ENCODE measurements at regions not wholly inside any gene's neighbourhood (a gene's known extent, or its start where the extent isn't known, plus 50 kb on each side); places are given as distances from the start of the nearest gene placed in this dataset.

- DNase-seq, result no peak
Observed at GRCh38 chr10:130776724-130777123, 534.8 kb downstream of the TCERG1L start.

DNA sequence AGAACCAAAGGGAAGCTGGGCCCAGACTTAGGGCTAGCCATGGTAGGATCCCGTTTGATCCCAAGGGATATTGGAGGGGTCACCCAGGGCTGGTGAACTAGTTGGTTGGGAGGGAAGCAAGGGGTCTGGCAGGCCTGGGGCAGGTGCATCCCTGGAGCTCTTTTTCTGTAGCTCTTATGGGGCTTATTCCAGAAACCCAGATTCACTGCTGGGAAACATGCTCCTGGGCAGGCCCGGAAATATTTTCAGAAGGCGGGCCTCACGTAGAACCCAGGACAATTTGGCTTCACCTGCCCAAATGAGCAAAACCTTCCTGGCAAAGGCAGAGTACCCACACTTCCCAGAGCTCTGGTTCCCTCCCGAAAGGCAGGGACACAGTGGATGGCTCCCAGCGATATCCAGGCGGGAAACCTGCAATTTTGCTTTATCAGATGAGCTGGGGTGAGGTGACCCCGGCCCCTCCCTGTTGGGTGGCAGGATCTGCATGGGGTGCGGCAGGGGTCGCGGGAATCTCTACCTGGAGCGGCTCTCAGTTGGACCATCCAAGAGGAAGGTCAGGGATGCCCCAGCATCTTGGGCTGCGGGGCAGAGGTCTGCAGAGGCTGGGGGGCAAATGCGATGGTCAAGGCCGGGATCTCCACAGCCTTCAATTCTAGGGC is 533.9 kb downstream of the TCERG1L start:
- no peak for DNase-seq

GRCh38 chr10:130778166-130778545 is 533.4 kb downstream of the TCERG1L start:
- no peak for DNase-seq

DNA sequence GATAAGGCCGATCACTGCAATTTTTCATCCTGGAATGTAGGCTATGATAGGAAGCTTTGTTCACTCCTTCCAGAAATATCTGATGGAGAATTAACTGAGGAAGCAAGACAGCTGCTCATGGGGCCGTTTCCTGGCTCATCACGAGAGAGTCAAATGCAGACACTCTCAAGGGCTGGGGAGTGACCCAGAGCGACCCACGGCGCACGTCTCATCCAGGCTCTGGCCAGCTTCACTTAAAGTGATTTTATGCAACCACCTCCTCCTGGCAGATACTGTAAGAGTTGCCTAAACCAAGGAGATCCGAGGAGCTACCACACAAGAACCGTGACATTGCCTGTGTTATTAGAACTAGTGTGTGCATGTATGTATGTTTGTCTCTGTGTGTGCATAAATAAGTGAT is 530.8 kb downstream of the TCERG1L start:
- no peak for DNase-seq

- DNase-seq, result no peak
Observed at GRCh38 chr10:130781206-130781605, 530.3 kb downstream of the TCERG1L start.

GRCh38 chr10:130781623-130782022 is 529.9 kb downstream of the TCERG1L start:
- no peak for DNase-seq

- no peak for DNase-seq
Observed at GRCh38 chr10:130782467-130782866, 529.1 kb downstream of the TCERG1L start.

- no peak for DNase-seq
Observed at GRCh38 chr10:130784326-130784725, 527.2 kb downstream of the TCERG1L start.

GRCh38 chr10:130786365-130786966 is 525.1 kb downstream of the TCERG1L start:
- no peak for DNase-seq

GRCh38 chr10:130787243-130787642 is 524.3 kb downstream of the TCERG1L start:
- DNase-seq, result no peak

DNA sequence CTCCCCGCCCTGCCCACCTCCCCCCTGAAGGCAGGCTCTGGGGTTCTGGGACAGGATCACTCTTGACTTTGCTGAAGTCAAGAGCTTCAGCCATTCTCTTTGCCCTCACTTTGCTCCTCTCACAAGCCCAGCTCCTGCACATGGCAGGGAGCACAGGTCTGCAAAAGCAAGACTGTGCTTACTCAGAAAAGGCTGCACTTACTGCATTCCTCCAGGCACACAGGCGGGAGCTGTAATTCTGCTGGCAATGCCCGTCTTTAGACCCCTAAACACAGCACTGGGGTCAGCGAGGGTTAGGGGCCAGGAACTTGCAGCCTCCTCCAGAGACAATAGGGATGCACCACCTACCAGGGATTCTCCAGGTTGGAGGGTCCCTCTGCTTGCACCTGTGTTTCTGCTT is 523.7 kb downstream of the TCERG1L start:
- no peak for DNase-seq

DNA sequence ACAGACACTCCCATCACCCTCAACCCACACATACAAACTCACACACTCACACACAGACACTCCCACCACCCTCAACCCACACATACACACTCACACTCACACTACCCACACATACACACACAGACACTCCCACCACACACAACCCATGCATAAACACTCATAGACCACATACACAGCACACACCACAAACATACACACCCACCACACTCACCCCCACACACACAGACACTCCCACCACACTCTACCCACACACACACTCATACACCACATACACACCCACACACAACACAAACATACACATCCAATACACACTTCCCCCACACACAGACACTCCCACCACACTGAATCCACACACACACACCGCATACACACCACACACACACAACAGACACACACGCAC is 521.2 kb downstream of the TCERG1L start:
- DNase-seq, result no peak

DNA sequence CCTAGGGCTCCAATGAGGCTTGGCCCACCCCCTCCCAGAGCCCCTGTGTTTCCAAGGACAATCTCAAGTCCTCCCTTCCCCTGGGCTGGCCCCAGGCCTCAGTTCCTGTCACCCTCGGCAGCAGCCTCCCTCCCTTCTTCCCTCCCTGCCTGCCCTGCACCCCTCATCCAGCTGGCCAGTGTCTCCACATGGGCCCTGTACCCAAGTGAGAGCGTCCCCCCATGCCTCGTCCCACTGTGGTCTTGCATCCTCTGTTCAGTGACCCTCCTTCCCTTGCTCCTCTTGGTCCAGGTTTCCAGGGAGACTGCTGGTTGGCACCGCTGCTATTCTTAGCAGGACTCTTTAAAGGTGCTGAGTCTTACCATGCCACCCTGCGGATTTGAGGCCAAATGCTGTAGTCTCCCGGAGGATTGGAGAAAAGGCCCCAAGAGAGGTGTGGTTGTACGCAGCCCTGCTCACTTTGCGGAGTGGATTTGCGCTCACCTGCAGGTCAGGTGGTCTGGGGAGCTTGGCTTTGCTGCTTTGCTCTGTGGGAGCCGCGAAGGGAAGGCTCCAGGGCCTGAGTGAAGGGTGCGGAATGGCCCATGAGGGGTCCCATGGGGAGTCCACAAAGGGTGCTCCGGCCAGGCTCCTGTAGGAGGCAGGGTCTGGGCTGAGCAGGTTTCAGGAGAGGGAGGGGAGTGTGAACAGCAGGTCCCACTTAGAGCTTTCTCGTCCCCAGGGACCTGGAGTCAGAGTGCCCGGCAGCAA is 519.2 kb downstream of the TCERG1L start:
- DNase-seq, result no peak

DNA sequence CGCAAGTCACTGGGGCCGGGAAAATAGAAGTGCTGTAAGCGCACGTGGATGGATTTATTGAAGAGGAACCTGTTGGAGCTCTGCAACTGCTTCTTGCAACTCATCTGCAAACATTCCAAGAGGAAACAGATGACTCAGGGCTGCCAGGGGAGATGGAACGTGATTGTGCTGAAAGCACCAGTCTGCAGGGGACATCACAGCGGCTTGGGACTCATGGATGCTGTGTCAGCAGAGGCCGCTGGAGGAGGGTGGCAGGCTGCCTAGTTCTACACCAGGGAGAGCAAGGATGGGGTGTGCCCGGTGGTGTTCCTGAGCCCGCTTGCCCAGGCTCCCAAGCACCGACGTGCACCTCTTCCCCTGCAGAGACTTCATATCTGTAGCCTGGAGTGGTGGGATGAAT is 515.7 kb downstream of the TCERG1L start:
- no peak for DNase-seq

DNA sequence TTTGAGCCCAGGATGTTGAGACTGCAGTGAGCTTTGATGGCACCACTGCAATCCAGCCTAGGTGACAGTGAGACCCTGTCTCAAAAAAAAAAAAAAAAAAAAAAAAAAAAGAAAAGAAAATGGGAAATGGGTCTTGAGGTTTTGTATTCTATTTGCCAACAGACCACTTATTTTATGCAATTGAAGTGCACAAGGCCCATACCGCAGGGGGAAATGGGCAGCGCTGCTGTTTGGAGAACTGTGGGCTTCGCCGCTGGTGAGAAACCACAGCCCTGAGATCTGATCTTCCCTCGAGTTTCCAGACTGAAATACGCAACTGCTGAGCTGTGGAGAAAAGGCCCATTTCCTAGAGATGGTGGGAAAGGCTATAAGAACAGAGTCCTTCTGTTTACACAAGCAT is 512.0 kb downstream of the TCERG1L start:
- no peak for DNase-seq

GRCh38 chr10:130800281-130800680 is 511.2 kb downstream of the TCERG1L start:
- DNase-seq, result no peak

- DNase-seq, result no peak
Observed at GRCh38 chr10:130801276-130801675, 510.2 kb downstream of the TCERG1L start.

GRCh38 chr10:130801784-130802183 is 509.7 kb downstream of the TCERG1L start:
- DNase-seq, result no peak

DNA sequence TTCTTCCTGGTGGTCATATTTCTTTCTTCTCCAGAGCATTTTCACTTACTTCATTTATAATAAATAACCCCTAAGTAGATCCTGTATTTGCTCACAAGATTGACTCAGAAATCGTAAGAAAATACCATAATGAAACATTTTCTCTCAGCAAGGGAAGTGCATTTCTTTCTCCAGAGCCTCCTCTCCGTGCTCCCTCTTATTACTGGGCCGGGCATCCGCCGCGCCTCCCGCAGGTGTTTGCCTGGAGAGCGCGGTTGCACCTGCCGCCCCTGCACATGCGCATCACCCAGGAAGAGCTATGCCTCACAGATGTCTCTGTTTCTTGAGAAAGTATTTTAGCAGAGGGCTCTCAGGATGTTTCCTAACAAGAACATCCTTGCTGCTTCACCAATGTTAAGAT is 509.2 kb downstream of the TCERG1L start:
- no peak for DNase-seq

DNA sequence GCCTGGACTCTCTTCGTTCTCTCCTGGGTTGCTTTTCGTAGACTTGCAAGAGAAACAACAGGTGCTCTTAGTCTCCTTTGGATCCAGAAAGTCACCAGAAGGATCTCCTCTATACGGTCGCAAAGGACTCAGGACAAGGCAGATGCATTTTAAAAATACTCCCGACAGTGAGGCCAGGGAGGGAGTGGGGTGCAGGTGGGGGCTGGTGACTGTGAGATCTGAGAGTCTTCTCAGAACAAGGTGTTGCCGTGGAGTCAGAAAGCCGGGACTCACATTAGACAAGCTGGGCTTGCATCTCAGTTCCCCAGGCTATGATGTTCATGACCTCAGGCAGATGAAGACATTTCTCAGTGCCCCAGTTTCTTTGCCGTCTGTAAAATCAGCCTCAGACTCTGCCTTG is 507.2 kb downstream of the TCERG1L start:
- DNase-seq, result no peak

- no peak for DNase-seq
Observed at GRCh38 chr10:130804778-130805634, 506.5 kb downstream of the TCERG1L start.

- DNase-seq, result no peak
Observed at GRCh38 chr10:130805635-130806030, 505.9 kb downstream of the TCERG1L start.

DNA sequence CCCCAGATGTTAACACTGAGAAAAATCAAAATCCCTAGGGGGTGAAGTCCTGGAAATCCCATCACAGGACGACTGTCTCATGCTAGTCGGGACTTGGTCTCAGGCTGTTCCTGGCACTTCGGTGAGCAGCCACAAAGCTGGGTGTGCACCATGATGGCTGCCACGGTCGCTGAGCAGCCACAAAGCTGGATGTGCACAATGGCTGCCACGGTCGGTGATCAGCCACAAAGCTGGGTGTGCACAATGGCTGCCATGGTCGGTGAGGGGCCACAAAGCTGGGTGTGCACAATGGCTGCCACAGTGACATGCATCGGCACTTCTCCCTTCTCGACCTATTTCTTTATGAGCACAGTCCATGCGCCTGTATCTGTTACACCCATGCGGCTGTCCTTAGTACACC is 505.1 kb downstream of the TCERG1L start:
- no peak for DNase-seq

All from retina (tissue), 1 donor.